Prostate gland (tissue), 2 donors: ENCODE measurements at regions not wholly inside any gene's neighbourhood (a gene's known extent, or its start where the extent isn't known, plus 50 kb on each side); places are given as distances from the start of the nearest gene placed in this dataset.

Experiments
- CTCF ChIP-seq, 4 experiments: fragments of 200-600 bp in 2 of 4; fragments of 450-650 bp in 2 of 4; sonication (generic) in 2 of 4; IDR thresholded peaks; 1 replicate in 3 of 4; 2 replicates in 1 of 4; pipeline ENCODE4 v1.5.1; 2016 to 2019; ENCODE audit warnings: antibody characterized with exemption in 4 of 4, mild to moderate bottlenecking in 2 of 4, moderate library complexity in 2 of 4
- POLR2A ChIP-seq: fragments of 450-650 bp; IDR thresholded peaks from one replicate; pipeline ENCODE4 v1.6.1; 2016; ENCODE audit warnings: antibody characterized with exemption, mild to moderate bottlenecking

GRCh38 chr5:87754009-87754757, 341.5 kb upstream of the CCNH start:
- TF ChIP-seq CTCF (IDR thresholded peaks at IDR 0.05) (no peak), POLR2A (no peak)
